HG03108 (cell line): ENCODE measurements at regions not wholly inside any gene's neighbourhood (a gene's known extent, or its start where the extent isn't known, plus 50 kb on each side); places are given as distances from the start of the nearest gene placed in this dataset.

Experiments
- ATAC-seq: cut with Tn5 transposase; IDR thresholded peaks from one replicate; pipeline ENCODE4 v1.9.1; 2021; ENCODE audit warnings: moderate library complexity; ENCODE audit not compliant: unreplicated experiment

DNA sequence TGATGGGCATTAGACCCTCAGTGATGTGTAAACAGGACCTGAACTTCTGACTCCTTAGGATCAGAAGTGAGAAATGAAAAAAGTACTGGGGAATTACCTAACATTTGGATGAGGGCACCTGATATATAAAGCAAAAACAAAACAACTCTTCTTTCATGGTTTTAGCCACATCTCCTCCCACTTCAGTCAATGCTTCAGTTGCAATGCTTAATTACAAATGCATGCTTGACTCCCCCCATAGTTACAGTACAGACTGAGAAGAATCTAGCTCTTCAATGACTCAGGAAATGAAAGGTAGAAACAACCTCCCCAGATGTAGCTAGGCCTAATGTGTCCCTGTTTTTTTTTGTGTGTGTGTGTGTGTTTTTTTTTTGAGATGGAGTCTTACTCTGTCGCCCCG is 276.8 kb upstream of the POU3F3 start:
- ATAC-seq = no peak

DNA sequence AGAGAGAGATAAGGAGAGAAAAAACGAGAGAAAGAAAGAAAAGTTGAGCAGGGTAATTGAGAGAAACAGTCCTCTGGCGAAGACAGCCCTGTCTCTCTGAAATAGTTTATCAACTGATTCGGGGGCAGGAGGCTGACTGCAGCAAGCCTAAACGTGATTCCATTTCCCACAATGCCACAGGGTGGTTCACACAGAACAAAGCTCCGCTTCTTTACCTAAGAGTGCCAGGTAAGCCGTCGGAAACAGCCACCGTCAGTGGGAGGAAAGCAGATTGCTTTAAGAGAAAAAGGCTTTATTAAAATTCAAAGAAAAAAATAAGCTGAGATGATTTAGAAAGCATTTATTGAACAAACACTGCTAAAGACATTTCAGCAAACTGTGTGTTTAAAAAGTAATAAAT is 271.4 kb upstream of the POU3F3 start:
- no peak for ATAC-seq

GRCh38 chr2:104583811-104584210 is 270.1 kb upstream of the POU3F3 start:
- no peak for ATAC-seq

DNA sequence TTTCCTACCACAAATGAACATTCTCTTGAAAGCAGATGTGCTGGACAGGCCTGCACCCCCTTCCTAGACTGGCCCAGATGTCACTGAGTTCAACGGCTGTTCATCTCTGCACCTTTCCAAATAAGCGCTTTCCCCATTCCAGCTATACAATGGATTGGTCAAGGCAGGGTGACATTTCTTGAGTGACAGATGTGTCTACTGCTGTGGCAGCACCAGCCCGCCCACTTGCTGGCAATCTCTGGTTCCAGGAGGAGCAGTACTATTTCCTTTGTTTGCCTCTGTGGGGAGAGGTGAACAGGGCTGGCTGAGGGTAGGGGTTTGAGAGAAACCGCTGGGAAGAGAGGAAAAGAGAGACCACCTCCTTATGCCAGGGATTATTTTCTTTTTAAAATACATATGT is 269.5 kb upstream of the POU3F3 start:
- no peak for ATAC-seq

DNA sequence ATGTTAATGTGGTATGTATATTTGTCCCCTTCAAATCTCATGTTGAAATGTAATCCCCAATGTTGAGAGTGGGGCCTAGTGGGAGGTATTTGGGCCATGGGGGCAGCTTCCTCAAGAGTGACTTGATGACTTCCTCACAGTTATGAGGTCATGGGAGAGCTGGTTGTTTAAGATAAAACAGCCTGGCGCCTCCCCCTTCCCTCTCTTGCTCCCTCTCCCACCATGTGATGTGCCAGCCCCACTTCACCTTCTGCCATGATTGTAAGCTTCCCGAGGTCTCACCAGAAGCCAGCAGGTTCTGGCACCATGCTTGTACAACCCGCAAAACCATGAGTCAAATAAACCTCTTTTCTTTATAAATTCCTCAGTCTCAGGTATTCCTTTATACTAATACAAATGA is 258.3 kb upstream of the POU3F3 start:
- no peak for ATAC-seq

DNA sequence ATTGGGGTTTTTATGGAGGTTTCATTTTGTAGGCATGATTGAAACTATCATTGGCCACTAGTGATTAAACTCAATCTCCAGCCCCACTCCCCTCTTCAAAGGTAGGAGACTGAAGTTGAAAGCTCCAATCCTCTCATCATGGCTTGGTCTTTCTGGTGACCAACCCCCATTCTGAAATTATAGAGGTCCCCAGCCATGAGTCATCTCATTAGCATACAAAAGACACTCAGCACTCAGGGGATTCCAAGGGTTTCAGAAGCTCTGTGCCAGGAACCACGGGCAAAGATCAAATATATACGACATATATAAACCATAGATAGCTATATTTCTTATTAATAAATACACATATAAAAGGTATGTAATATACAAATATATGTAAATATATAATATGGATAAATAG is 256.0 kb upstream of the POU3F3 start:
- ATAC-seq = no peak

DNA sequence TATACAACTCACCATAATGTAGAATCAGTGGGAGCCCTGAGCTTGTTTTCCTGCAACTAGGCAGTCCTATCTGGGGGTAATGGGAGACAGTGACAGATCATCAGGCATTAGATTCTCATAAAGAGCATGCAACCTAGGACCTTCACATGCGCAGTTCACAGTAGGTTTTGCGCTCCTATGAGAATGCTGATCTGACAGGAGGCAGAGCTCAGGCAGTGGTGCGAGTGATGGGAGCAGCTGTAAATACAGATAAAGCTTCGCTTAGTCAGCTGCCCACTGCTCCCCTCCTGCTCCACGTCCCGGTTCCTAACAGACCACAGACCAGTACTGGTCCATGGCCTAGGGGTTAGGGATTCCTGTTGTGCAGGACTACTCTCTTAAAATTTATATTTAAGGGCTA is 255.3 kb upstream of the POU3F3 start:
- no peak for ATAC-seq

DNA sequence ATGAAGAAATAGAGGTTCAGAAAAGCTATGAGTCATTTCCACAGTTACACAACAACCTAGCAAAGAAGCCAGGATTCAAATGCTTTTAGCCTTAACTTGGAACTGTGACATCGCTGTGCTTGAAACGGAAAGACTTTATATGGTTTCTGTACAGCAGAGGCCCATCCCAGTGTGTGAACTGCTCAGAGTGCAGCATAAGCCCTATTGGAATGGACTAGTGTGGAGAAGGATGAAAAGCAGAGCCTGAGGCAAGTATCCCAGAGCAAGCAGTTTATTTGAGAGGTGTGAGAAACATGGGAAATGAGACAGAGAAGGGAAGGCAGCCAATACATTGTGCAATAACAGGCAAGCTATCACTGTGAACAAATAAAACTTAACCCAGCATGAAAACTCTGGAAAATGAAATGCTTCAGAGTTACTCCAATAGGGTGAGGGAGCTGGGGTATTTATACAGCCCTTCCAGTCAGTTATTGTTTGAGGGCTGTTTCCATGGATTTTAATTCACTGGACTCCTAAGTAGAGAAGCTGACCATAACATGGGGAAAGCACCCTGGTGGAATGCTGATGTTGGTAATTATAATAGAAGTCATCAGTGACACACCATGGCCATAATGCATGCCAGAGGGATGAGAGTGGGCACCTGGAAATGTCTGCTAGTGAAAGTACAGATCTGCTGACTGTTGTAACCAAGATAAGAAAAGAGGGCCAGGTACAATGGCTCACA is 254.0 kb upstream of the POU3F3 start:
- no peak for ATAC-seq

- no peak for ATAC-seq
These were observed 247.9 kb upstream of the POU3F3 start for GRCh38 chr2:104606056-104606455.

- ATAC-seq = no peak
These were observed 237.1 kb upstream of the POU3F3 start for GRCh38 chr2:104616856-104617255.

GRCh38 chr2:104620801-104621200 is 233.1 kb upstream of the POU3F3 start:
- ATAC-seq = no peak

- no peak for ATAC-seq
These were observed 218.3 kb upstream of the POU3F3 start for GRCh38 chr2:104635608-104636007.

- no peak for ATAC-seq
These were observed 215.6 kb upstream of the POU3F3 start for GRCh38 chr2:104638190-104638858.

- no peak for ATAC-seq
These were observed 215.1 kb upstream of the POU3F3 start for GRCh38 chr2:104638859-104639202.

GRCh38 chr2:104641786-104642185 is 212.1 kb upstream of the POU3F3 start:
- ATAC-seq = no peak

GRCh38 chr2:104648376-104648775 is 205.5 kb upstream of the POU3F3 start:
- ATAC-seq = no peak

DNA sequence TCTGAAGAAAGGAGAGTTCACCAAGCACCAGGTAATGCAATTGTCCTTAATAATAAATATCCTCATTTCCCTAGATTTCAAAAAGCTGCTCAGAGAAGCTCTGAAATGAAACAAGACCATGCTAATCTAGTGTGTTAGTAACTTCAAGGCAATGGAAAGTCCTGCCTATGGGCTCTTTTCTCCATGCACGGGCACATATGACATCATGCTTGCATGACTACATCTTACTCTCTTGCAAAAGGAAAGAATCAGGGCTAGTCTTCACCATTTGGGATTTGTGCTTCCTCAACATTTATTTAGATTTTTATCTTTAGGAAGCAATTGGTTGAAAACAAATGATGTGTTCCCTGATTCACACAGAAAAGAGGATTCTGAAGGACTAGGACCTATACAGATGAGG is 204.0 kb upstream of the POU3F3 start:
- ATAC-seq = no peak

DNA sequence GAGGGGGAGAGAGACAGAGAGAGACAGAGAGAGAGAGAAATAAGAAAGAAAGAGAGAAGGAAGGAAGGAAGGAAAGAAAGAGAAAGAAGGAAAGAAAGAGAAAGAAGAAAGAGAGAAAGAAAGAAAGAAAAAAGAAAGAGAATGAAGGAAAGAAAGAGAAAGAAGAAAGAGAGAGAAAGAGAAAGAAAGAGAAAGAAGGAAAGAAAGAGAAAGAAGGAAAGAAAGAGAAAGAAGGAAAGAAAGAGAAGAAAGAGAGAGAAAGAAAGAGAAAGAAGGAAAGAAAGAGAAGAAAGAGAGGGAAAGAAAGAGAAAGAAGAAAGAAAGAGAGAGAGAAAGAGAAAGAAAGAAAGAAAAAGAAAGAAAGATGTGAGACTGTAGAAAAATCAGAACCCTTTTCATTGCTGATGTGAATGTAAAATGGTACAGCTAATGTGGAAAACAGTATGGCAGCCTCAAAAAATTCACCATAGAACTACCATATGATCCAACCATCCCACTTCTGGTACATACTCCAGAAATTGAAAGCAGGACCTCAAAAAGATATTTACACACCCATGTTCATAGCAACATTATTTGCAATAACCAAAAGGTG is 203.4 kb upstream of the POU3F3 start:
- ATAC-seq = no peak

DNA sequence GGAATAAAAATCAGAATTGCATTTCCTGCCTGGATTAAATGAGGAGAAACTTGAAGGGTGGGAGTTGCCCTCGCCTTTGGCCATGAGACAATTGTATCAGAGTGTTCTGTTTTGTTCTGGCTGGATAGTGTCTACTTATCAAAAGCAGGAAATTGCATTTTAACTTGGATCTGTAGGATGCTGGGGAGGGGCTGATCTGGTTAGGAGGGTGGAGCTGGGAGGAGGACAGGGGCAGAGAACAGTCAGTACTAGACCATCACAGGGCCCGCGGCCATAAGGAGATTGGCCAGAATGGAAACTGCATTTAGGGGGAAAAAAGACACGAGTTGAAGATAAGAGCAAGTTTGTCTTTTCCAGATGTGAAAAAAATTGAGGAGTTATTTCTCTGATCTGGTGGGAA is 199.1 kb upstream of the POU3F3 start:
- ATAC-seq = no peak

DNA sequence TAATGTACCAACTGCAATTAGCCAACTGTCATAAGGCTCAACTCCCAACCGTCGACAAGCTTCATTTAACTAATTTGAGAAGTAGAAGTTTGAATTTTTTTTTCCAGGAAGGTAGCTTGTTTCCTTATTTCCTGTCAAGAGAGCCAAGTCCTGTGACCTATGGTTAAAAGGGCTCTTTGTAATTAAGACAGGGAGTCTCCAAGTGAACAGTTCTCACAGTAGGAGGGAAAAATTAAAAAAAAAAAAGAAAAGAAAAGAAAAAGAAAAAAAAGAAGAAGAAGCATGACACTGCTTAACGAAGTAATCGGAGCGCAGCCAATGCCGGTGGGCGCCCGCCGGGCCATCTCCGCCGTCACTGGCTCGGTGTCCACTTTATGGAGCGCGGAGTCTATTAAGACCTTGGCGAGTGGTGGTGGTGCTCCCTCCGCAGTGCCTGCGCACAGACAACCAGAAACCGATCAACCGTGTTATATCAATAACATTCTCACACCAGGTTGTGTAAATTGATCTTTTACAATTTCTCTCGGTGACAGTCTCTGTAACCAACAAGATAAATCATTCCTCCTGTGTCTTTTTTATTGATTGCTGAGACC is 197.2 kb upstream of the POU3F3 start:
- ATAC-seq = no peak

- no peak for ATAC-seq
These were observed 195.6 kb upstream of the POU3F3 start for GRCh38 chr2:104658144-104658835.
